ENCODE measurements at regions not wholly inside any gene's neighbourhood (a gene's known extent, or its start where the extent isn't known, plus 50 kb on each side); places are given as distances from the start of the nearest gene placed in this dataset.
"Not testable (repeated sequence)": the region's sequence is repeated elsewhere in the genome, so short reads cannot be mapped to it uniquely, and the experiment has no call there.

DNA sequence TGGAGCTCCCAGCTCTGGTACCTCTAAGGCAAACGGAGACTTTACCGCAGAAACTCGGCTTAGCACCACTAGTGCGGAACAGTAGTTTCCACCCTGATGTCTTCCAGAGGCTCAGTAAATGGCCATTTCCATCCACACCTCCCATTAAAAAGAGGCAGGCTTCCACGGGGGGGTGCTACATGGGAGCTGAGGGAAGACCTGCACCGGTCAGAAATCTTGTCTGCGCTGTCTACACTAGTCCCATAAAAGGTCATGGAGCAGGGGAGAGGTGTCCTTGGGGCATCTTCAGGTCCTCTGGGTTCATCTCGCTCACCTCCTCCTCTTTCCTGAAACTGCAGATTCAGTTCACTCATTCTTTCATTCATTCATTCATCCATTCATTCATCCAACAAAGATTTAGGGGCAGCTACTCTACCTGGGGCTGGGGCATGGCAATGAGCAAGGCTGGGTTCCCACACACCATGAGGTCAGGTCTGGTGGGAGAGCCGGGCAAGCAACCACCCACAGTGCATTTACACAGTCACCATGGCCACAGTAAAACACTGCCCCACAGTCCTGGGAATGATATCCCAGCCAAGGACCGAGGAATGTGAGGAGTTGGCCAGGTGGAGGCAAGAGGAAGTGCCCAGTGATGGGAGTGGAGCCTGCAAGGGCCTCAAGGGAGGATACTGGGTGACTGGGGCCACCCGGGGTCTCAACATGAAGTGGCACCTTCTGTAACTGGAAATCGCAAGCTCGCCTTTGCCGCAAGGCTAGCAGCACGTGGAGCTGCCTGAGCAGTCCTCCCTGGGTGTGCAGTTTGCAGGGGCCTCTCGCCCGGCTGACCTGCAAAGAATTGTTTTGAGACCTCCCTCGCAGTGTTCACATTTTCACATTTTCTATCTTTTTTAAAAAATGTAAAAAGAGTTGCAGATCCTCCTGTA, 180.2 kb upstream of the RAB6C start:
- DNase-seq: no peak

DNA sequence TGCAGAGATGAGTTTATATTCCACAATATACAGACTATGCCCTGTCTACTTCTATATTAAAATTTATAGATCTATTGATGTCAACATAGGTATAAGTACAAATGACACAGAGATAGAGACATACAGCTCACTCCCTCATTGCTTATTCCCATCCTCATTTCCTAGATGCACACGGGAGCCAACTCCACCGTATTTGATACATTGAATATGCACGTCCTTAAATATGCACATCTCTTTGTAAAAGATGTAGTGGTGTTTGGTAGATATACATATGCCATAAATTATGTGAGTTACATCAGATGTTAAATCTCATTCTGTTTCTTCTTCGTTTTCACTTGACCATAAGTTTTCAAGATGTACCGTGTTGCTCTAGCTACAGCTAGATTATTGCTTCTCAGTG, 179.2 kb upstream of the RAB6C start:
- no peak for DNase-seq

DNA sequence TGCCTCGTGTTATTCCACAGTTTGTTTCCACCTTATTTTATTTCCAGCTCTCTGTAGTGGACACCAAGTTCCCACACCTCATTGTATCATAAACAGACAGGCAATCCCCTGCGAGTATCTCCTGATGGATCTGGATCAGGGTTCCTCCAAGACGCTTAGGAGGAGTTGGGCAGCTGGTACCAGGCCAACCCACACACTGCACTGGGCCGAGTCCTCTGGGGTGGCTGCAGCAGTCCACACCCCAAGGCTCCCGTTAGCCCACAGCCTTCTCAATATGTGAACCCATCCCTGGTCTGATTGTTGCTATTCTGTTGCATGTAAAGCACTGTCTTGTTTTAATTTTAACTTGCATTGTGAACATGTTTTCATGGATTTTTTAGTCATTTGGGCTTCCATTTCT, 178.8 kb upstream of the RAB6C start:
- no peak for DNase-seq

DNA sequence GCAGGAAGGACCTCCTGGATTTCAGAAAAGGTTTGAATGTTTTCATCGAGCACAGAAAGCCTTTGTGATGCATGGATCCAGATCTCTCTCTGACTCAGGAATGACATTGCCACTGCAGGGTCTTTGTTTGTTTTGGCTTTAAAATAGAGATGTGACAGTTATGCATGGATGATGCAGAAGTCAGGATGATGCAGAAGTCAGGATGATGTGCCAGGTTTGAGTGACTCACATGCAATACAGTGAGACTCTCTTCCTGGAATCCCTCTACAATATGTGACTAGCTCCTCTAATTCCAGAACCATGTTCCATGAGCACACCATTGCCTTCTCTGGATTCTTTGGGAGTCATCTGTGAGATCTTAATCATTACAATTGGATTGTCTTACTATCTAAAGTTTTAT, 177.9 kb upstream of the RAB6C start:
- DNase-seq: no peak

DNA sequence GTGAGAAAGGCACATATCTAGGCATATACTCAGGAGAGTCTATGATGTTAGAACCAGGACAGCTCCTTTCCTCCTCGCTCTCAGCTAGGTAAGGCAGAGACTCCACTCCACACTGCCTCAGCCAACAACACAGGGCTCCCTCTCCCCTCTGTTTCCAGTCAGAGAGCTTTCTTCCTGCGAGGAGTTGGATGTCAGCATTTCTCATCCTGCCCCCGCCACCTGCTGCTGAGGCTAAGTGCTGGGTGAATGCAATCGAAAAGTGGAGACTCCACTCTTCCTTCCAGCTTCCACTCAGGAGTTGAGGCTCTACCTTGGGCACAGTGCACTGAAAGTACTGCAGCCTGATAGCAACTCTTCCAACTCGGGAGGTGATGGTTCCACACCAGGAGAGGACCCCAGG, 177.2 kb upstream of the RAB6C start:
- no peak for DNase-seq

DNA sequence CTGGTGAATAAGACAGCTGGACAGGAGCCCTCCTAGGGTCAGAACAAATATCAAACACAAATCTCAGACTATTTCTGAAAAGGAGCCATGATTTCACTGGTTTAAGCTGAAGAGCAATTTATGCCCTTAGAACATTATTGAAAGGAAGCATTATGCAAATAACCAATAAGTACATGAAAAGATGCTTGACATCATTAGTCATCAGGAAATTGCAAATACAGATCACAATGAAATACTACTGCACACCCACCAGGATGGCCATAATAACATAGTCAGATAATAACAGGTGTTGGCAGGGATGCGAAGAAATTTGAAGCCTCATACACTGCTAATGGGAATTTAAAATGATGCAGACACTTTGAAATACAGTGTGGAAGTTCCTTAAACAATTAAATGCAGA, 176.4 kb upstream of the RAB6C start:
- no peak for DNase-seq

DNA sequence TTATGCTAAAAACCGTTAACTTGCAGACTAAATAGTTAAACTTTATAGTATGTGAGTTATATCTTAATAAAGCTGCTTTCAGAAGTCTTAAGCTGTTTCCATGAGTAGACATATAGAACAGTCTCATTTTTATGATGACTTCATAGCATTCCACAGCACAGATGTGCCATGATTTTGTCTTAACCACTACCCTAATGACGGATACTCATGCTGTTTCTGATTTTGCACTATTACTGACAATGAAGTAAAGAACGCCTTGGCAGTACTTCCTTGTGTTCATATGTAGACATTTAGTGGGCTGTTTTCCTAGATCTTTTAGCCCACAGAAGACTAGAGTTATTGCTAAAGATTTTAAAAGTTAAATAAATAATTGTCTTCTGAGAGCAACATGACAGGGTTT, 175.6 kb upstream of the RAB6C start:
- DNase-seq: no peak

DNA sequence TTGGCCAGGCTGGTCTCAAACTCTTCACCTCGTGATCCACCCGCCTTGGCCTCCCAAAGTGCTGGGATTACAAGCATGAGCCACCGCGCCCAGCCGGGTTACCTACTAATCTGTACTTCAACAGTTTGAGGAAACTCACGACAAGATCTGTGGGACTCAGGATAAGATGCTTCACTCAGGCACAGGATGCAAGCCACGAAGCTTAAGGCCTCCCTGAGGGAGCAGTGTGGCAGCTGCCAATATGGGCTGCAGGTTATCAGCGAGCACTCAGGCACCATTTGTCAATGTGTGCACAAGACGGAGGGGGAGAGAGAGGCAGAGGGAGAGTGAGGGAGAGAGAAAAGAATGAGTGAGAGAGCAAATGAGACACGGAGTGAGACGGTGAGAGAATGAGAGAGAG, 173.6 kb upstream of the RAB6C start:
- no peak for DNase-seq

DNA sequence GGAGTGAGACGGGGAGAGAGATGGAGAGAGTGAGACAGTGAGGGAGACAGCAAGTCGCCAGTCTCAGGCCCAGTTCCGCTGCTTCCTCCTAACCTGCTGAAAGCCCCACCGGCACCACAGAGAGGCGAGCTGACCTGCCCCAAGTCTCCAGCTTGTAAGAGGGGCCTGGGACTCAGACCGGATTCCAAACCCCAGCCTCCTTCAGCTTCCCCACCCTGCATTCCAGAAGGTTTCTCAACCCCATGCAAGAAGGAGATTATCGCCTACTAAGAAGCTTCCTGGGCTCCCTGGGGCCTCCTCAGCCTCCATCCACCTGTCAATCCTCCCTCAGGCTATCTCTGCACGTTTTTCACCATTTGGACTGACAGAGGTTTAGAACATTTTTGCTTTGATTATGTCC, 173.1 kb upstream of the RAB6C start:
- no peak for DNase-seq

DNA sequence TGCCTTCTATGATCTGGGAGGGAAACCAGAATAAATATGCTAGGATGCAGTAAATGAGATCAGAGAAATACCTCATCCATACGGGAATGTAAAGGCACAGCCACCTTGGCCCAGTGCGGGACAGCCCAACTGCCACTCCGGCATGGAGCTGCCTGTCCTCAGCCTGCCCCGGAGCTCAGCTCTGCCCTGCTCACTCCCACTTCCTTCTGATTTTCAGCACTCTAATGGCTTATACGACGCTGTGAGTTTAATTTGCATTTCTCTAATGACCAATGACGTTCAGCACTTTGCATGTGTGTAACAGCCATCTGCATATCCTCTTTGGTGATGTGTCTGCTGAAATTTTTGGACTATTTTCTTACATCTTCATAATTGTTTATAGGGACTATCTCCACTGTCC, 172.5 kb upstream of the RAB6C start:
- no peak for DNase-seq

DNA sequence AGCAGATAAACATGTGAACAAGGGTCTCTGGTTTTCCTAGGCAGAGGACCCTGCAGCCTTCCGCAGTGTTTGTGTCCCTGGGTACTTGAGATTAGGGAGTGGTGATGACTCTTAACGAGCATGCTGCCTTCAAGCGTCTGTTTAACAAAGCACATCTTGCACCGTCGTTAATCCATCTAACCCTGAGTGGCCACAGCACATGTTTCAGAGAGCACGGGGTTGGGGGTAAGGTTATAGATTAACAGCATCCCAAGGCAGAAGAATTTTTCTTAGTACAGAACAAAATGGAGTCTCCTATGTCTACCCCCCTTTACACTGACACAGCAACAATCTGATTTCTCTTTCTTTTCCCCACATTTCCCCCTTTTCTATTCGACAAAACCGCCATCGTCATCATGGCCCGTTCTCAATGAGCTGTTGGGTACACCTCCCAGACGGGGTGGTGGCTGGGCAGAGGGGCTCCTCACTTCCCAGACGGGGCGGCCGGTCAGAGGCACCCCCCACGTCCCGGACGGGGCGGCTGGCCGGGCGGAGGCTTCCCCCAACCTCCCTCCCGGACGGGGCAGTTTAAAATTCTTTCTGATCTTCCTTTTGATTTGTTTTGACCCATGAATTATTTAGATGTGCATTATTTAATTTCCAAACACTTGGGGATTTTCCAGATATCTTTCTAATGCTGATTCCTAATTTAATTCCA, 171.7 kb upstream of the RAB6C start:
- DNase-seq: not testable (repeated sequence)

DNA sequence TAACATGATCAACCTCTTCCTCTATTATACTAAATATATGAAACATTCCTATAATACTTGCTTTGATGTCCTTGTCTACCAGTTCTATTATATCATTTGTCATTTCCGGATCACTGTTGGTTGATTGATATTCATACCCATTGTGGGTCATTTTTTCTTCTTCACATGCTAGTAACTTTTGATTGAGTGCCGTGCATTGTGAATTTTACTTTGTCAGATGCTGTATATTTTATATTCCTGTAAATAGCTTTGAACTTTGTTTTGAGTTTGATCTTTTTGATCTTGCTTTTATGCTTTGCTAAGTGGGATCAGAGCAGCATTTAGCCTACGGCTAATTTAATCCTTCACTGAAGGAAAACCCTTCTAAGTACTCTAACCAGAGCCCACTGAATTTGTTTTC, 168.9 kb upstream of the RAB6C start:
- no peak for DNase-seq

DNA sequence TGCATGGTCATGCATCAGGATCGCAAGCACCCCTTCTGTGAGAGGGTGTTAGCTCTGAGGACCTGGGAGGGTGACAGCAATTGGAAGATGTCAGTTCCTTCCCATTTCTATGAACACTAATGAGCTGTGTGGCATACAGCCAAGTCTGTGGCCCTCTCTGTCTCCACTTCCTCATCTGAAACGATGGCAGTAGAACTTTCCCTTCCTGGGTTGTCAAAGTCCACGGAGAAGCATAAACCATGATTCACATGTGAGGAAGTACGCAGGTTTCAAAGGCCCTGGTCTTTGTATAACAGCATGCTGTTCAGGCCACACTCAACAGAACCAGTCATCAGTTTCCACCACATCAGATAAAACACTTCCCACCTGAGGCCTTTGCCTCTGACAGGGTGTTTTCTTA, 167.4 kb upstream of the RAB6C start:
- DNase-seq: peak; percentile 35

DNA sequence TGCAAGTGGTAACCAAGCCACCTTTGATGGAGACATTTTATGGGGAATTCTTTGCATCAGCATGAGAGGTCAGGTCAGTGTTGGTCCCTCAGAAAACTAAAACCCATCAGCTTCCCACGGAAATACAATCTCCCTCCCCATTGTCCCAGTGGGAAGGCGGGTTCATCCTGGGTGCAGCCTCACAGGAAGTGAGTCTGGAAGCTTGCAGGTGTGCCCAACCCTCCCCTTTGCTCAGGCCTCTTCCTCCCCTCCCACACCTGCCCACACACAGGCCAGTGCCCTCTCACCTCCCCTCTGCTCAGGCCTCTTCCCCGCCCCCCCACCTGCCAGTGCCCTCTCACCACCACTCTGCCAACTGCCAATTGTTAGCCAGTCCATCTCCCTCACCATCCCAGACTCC, 166.8 kb upstream of the RAB6C start:
- no peak for DNase-seq

DNA sequence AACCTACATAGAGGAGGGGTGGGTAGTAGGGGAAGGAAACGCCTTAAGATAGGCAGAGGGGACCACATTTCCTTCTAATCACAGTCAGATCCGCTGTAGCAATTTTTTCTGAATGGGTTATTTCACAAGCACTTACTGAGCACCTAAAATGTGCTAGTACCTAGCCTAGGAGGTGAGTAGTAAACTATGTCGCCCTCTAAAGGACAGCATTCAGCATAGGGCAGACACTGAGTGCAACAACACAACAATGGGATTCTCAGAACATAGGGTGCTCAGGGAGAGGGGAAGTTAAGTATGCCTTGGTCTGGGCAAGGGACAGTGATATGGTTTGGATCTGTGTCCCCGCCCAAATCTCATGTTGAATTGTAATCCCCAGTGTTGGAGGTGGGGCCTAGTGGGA, 166.1 kb upstream of the RAB6C start:
- no peak for DNase-seq

DNA sequence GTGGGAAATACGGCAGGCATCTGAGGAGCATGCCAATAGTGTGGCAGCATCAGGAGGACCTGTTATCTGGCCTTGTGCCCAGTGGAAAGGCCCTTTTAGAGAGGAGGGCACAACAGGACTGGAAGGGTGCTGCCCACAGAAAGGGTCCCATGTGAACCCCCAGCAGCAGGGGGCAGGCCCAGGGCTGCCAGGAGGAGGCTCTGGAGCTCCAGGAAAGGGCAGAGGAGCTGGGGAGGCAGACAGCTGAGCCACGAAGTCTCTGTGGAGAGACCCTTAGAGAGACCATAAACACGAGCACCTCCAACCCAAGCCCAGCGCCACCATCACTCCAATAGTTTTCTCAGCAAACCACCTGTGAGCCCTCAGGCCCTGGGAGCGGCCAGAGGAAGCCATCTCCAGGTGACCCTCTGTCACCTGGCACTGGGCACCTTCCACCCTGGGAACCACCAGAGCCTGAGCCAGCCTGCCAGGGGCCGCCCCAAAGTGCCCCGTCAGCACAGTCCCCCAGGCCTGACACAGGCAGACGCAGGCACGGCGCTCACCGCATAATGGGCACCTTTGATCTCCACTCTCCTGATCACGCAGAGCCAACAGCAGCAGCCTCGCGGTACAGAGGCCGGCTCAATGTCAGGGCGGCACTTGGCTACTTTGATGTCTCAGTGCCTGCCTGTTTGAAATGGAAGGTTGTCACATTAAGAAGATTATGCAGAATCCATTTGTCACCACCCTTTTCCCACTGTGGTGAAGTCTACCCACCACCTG, 162.5 kb upstream of the RAB6C start:
- DNase-seq: no peak

DNA sequence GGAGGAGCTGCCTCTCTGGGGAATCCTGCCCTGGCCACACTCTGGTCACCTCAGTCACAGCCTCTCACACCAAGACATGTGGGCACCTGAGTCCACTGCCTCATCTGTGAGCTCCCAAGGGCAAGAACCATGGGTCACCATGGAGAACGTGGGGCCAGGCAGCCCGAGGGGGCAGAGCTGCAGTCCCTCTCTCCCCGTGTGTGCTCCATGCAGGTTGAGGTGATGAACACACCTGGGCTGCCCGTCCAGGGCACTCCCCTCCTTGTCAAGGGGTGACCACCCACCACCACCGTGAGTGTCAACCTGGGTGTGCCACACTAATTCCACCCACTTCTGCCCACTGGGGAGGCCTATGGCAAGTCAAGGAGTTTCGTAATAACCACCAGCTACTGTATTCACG, 159.6 kb upstream of the RAB6C start:
- DNase-seq: no peak

DNA sequence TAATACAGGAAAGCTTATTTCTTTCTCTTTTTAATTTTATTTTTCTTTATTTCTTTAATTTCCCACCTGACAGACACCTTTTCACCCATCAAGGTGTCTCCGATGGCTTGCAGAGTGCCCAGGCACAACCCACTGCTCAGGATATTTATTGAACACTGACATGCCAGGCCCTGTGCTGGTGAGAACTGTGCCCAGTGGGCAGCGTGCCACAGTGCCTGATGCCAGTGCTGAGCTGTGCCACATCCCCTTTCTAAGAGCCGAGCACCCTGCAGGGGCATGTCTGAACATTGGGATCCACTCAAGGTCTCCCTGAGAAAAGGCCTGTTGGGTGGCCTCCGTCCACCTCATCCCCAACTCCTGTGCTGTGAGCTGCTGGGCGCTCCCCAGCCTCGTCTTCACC, 158.6 kb upstream of the RAB6C start:
- no peak for DNase-seq

DNA sequence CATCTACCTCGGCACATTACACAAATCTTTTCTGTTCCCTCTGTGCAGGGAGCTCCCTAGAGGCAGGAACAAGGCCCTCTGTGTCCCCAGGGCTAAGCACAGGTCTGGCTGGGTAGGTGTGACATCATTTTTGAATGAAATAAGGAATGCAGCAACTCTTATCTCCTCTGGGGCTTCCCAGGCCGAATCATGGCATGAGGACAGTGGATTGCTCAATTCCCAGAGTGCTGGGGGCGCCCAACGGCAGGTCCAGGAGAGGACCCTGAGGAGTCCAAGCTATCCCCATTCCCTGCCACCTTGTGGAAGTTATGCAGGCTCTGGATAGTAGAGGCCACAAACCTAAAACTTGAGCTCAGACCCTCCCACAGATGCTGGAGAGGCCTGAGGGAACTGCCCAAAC, 158.0 kb upstream of the RAB6C start:
- no peak for DNase-seq

DNA sequence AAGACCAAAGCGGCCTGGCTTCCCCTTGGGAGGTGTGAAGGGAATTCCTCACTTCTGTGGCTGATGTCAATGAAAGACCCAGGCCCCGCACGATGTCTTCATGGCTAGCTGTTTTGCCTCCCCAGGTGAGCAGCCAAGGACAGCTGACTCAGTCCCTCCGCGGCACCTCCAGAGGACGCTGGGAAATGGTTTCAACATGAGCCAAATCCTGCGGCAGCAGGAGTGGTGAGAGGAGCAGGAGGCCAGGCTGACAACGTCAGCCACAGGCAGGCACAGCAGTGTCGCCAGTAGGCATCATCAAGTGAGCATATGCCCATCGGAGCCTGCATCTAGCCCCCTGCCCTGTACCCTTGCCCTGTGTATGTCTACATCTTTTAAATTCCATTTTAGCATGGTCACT, 156.4 kb upstream of the RAB6C start:
- no peak for DNase-seq

DNA sequence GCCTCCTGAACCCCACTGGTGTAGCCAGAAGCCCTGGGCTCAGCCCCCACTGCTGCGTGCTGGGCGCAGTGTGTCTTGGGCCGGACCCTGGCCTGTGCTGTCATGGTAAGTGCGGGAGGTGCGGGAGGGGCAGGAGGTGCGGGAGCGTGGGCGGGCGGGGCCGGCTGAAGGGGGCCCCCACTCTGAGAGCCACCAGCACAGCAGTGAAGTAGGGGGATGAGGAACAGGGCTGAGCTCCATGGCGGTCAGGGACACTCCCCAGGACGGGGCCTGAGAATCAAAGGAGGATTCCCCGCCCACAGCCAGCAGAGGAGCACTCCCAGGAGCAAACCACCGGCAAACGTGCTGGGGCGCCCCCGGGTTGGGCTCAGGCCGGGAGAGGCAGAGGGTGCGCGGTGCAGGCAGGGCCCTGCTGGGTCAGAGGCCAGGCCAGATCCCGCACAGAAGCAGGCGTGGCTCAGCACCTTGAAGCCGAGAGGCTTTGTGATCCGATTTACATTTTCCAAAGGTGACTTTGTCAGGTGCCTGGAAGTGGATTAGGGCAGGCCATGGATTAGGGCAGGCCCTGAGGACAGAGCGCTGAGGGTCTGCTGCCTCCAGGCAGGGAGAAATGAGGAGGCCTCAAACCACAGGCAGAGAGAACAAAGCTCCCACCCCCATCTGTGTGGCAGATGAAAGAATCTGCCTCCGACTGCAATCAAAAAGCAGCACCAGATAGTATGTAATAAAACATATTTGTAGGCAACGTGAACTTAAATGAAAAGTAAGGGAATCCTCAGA, 152.0 kb upstream of the RAB6C start:
- DNase-seq: no peak

DNA sequence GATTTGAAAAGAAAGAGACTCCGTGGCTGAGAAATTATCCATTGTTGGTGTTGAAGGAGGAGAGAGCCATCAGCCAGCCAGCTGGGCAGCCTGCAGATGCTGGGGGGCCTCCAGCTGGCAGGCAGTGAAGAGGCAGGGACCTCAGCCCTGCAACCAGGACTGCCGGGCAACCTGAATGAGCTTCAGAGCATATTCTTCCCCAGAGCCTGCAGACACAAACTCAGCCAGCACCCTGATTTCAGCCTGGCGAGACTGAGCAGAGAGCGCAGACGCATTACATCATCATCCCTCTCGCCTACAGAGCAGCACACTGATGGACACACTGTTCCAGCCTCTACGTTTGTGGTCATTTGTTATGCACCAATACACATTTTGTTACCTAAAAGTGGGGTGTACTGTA, 150.7 kb upstream of the RAB6C start:
- no peak for DNase-seq

DNA sequence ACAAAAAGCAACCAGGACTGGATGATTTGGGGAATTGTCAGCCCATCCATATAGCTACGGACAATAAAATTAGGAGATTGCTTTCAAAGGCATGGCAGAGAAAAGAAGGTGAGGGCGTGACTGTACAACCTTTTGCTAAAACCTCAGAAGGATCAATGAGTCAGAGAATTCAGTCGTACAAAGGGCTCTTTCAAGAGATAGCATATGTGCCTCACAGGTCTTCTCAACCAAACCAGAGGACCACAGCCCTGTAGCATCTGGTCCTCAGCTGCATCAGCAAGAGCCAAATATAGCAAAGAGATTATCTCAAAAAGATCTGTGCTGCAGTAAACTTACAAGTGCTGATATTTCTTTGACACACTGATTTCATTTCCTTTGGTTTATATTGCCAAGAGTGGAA, 149.9 kb upstream of the RAB6C start:
- no peak for DNase-seq
